HCT116 (cell line): ENCODE measurements at regions not wholly inside any gene's neighbourhood (a gene's known extent, or its start where the extent isn't known, plus 50 kb on each side); places are given as distances from the start of the nearest gene placed in this dataset.

ENCODE experiments used
- ATAC-seq: fragments of 200-7000 bp; cut with Tn5 transposase; 2 replicates; pipeline ENCODE4 v1.9.1; 2020; ENCODE audit warnings: mild to moderate bottlenecking, moderate library complexity
- BruUV-seq: library from RNA; stranded (reverse); fragments of 400-500 nt; replicated peaks from 2 replicates; lab custom pipeline; 2021; lab: Mats Ljungman, UMichigan
- CTCF ChIA-PET: fragments of 300-600 bp; sonication (Branson Sonifier 250); formaldehyde crosslinking; loops from one replicate; lab custom pipeline; 2021; ENCODE audit warnings: antibody characterized with exemption; lab: Charles Lee
- POLR2A ChIA-PET: fragments of 300-600, 350-600 bp; sonication (Branson Sonifier 250); formaldehyde crosslinking; loops from one replicate; lab custom pipeline; 2021; ENCODE audit warnings: antibody characterized with exemption; lab: Charles Lee
- RAD21 ChIA-PET, 2 experiments: fragments of 300-600 bp; sonication (Branson Sonifier 250); formaldehyde crosslinking; loops; one replicate each; lab custom pipeline; 2023; ENCODE audit warnings: low total read pairs in 2 of 2; ENCODE audit not compliant: uncharacterized antibody in 2 of 2, unreplicated experiment in 2 of 2, low non-redundant PET in 1 of 2; lab: Charles Lee
- DNase-seq: peaks from one replicate; pipeline ENCODE4 v3.0.0-alpha.2; 2010; ENCODE audit warnings: low read depth, low spot score
- H2AFZ ChIP-seq: fragments of 200-600 bp; shearing (Covaris generic), sonication (generic); 2 replicates; pipeline ENCODE4 v1.6.1; 2017; ENCODE audit warnings: low read depth, mixed run types, mixed read lengths, antibody characterized with exemption, low read length; ENCODE audit not compliant: poor library complexity, severe bottlenecking
- H3K27ac ChIP-seq: 2 replicates; pipeline ENCODE4 v1.5.1; 2012; ENCODE audit warnings: low read depth, low read length
- H3K27me3 ChIP-seq: fragments of 200-600 bp; sonication (generic); 2 replicates; pipeline ENCODE4 v1.6.1; 2016; ENCODE audit warnings: mixed run types, low read length, mixed read lengths; ENCODE audit not compliant: insufficient read depth
- H3K36me3 ChIP-seq, 2 experiments: fragments of 200-500 bp in 1 of 2; fragments of 200-600 bp in 1 of 2; sonication (Bioruptor generic) in 1 of 2; sonication (generic) in 1 of 2; 2 replicates each; pipeline versions ENCODE4 v1.5.1 to v1.6.1; 2014 to 2016; ENCODE audit warnings: low read length in 2 of 2, inconsistent platforms in 1 of 2, mixed read lengths in 1 of 2, mixed run types in 1 of 2; ENCODE audit not compliant: insufficient read depth in 2 of 2, control insufficient read depth in 1 of 2
- H3K4me1 ChIP-seq, 2 experiments: fragments of 200-600 bp in 1 of 2; sonication (generic) in 1 of 2; 2 replicates each; pipeline versions ENCODE4 v1.5.1 to v1.6.1; 2012 to 2017; ENCODE audit warnings: low read length in 2 of 2, inconsistent platforms in 1 of 2, mild to moderate bottlenecking in 1 of 2, mixed read lengths in 1 of 2, mixed run types in 1 of 2, moderate library complexity in 1 of 2; ENCODE audit not compliant: insufficient read depth in 2 of 2, control insufficient read depth in 1 of 2
- H3K4me2 ChIP-seq: fragments of 200-600 bp; sonication (generic); 2 replicates; pipeline ENCODE4 v1.6.1; 2017; ENCODE audit warnings: mixed run types, low read length, mixed read lengths
- H3K4me3 ChIP-seq, 2 experiments: fragments of 200-600 bp in 1 of 2; sonication (generic) in 1 of 2; replicated peaks in 1 of 2; 2 replicates each; pipeline ENCODE4 v1.5.1; 2011 to 2016; ENCODE audit warnings: low read length in 2 of 2, control low read depth in 1 of 2, low read depth in 1 of 2, mild to moderate bottlenecking in 1 of 2, mixed read lengths in 1 of 2, mixed run types in 1 of 2
- H3K79me2 ChIP-seq: fragments of 200-600 bp; sonication (generic); 2 replicates; pipeline ENCODE4 v1.6.1; 2017; ENCODE audit warnings: mild to moderate bottlenecking, mixed run types, low read length, moderate library complexity, mixed read lengths; ENCODE audit not compliant: insufficient read depth
- H3K9ac ChIP-seq: fragments of 200-600 bp; sonication (generic); 2 replicates; pipeline ENCODE4 v1.6.1; 2016; ENCODE audit warnings: low read length, mixed read lengths
- H3K9me2 ChIP-seq: fragments of 200-600 bp; sonication (generic), shearing (Covaris generic); 2 replicates; pipeline ENCODE4 v1.6.1; 2017; ENCODE audit warnings: mixed run types, mild to moderate bottlenecking, moderate library complexity; ENCODE audit not compliant: insufficient read depth
- H3K9me3 ChIP-seq, 2 experiments: fragments of 200-500 bp in 1 of 2; fragments of 200-600 bp in 1 of 2; sonication (Bioruptor generic) in 1 of 2; sonication (generic) in 1 of 2; 2 replicates each; pipeline ENCODE4 v1.6.1; 2014 to 2017; ENCODE audit warnings: low read length in 2 of 2, mixed read lengths in 2 of 2, inconsistent platforms in 1 of 2, low read depth in 1 of 2, mild to moderate bottlenecking in 1 of 2, mixed run types in 1 of 2, moderate library complexity in 1 of 2; ENCODE audit not compliant: control insufficient read depth in 1 of 2, insufficient read depth in 1 of 2
- H4K20me1 ChIP-seq: fragments of 200-600 bp; sonication (generic), shearing (Covaris generic); 2 replicates; pipeline ENCODE4 v1.6.1; 2017; ENCODE audit warnings: mixed run types, mild to moderate bottlenecking, moderate library complexity; ENCODE audit not compliant: insufficient read depth
- CEBPB ChIP-seq: IDR thresholded peaks from 2 replicates; pipeline ENCODE4 v1.6.1; 2012; ENCODE audit warnings: low read depth
- ELF1 ChIP-seq: IDR thresholded peaks from 2 replicates; pipeline ENCODE4 v1.6.1; 2012; ENCODE audit warnings: low read depth, borderline replicate concordance
- EZH2 ChIP-seq: fragments of 200-600 bp; sonication (generic); IDR thresholded peaks from 2 replicates; pipeline ENCODE4 v1.6.1; 2017; ENCODE audit warnings: antibody characterized with exemption, mixed run types
- FOSL1 ChIP-seq: IDR thresholded peaks from 2 replicates; pipeline ENCODE4 v1.6.1; 2012; ENCODE audit warnings: low read depth
- POLR2A ChIP-seq: IDR thresholded peaks from 2 replicates; pipeline ENCODE4 v1.7.0; 2011; ENCODE audit warnings: borderline replicate concordance; ENCODE audit not compliant: insufficient read depth, insufficient read length; ENCODE audit errors: extremely low read depth
- RAD21 ChIP-seq: IDR thresholded peaks from 2 replicates; pipeline ENCODE4 v1.6.1; 2012; ENCODE audit warnings: low read depth, mild to moderate bottlenecking
- SRF ChIP-seq: IDR thresholded peaks from 2 replicates; pipeline ENCODE4 v1.6.1; 2012; ENCODE audit warnings: low read depth
- ZNF274 ChIP-seq: fragments of 200-500 bp; sonication (Bioruptor generic); IDR thresholded peaks from 2 replicates; pipeline ENCODE4 v1.6.1; 2014; ENCODE audit warnings: mild to moderate bottlenecking, low read depth, low read length, inconsistent platforms
- intact Hi-C: fragments of 100-400 bp; cut with micrococcal nuclease; formaldehyde crosslinking; loops from 2 replicates; pipeline ENCODE4 v1.10.0; 2022

- Histone ChIP-seq H3K79me2 (no peaks in the 10 kb centered on the region), H3K27me3 (no peaks in the 10 kb centered on the region), H2AFZ (no peak overlapping the region), H4K20me1 (no peaks in the 10 kb centered on the region), H3K27ac (no peak overlapping the region), H3K4me2 (no peak overlapping the region), H3K4me3 (no peak overlapping the region), H3K36me3 (no peaks in the 10 kb centered on the region), H3K9me3 (no peaks in the 10 kb centered on the region), H3K9ac (no peak overlapping the region), H3K9me2 (no peaks in the 10 kb centered on the region), H3K4me1 (no peaks in the 10 kb centered on the region)
- no peak for DNase-seq
- CTCF ChIA-PET = no interaction called here
- no TSS peak for BruUV-seq
- POLR2A ChIA-PET = interaction anchor here (0.6 kb wide), 1 partner anchor 159 kb away, joined by 4 read pairs; the partner anchor contains the start of gene IPO8
- no peak for TF ChIP-seq ELF1
- no peak for TF ChIP-seq POLR2A
- TF ChIP-seq SRF = no peak
- TF ChIP-seq EZH2 = no peak
- no peak for TF ChIP-seq ZNF274
- TF ChIP-seq RAD21 = no peak
- TF ChIP-seq FOSL1 = no peak
- intact Hi-C loops = no loop called here
- RAD21 ChIA-PET = no interaction called here
- ATAC-seq = no peak
These were observed 158.4 kb downstream of the IPO8 start for GRCh38 chr12:30537228-30537627.

DNA sequence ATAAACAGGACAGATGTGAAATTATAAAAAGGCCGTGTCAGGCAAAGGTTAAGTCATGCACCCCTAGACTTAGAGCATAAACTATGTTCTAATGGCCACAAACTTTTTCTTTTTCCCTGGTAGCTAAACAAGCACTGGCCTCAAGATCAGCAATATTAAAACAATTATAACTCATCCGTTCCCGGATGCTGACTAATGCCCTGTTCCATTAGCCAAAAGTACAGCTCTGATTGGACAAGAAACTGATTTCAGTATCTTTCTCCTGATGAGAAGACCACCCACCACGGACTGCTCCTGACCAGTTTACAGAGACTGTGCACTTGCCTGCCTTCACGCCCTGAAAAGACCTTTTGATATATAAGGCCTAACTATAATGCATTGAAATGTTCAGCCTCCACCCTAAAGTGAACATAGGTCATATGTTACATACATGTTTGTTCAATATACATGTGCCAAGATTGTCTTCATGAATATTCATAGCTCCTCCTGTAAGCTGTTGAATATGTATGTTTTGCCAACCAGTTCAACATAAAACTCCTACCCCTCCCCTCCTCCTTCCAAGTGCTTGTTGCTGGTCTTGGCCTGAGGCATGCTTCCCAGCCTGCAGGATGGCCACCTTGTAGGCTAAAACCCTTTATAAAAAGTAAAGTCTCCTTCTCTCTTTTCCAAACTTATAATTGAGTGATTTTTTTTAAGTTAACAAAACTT, 162.0 kb downstream of the IPO8 start:
- Histone ChIP-seq H3K4me2 (no peak overlapping the region), H3K9me3 (no peaks in the 10 kb centered on the region), H3K36me3 (no peaks in the 10 kb centered on the region), H3K9me2 (no peaks in the 10 kb centered on the region), H4K20me1 (no peaks in the 10 kb centered on the region)
- DNase-seq = no peak
- POLR2A ChIA-PET = no interaction called here
- CTCF ChIA-PET = no interaction called here
- TF ChIP-seq CEBPB = no peak
- TF ChIP-seq, all 23 proteins: peak for 0
- H3K4me3 ChIP-seq = no peak overlapping the region
- no peaks in the 10 kb centered on the region for H3K4me1 ChIP-seq
- no peak for ATAC-seq
- intact Hi-C loops = no loop called here
- H3K79me2 ChIP-seq = no peaks in the 10 kb centered on the region
- no TSS peak for BruUV-seq
- RAD21 ChIA-PET = no interaction called here
- no peak overlapping the region for H2AFZ ChIP-seq
- H3K27me3 ChIP-seq = no peaks in the 10 kb centered on the region
- H3K27ac ChIP-seq = no peak overlapping the region
- no peak overlapping the region for H3K9ac ChIP-seq
